Dermis blood vessel endothelial cell (primary cell): ENCODE measurements at regions not wholly inside any gene's neighbourhood (a gene's known extent, or its start where the extent isn't known, plus 50 kb on each side); places are given as distances from the start of the nearest gene placed in this dataset.
"Not testable (repeated sequence)": the region's sequence is repeated elsewhere in the genome, so short reads cannot be mapped to it uniquely, and the experiment has no call there.

ENCODE experiments used
- DNase-seq: peaks from one replicate; pipeline ENCODE4 v3.0.0; 2010

DNA sequence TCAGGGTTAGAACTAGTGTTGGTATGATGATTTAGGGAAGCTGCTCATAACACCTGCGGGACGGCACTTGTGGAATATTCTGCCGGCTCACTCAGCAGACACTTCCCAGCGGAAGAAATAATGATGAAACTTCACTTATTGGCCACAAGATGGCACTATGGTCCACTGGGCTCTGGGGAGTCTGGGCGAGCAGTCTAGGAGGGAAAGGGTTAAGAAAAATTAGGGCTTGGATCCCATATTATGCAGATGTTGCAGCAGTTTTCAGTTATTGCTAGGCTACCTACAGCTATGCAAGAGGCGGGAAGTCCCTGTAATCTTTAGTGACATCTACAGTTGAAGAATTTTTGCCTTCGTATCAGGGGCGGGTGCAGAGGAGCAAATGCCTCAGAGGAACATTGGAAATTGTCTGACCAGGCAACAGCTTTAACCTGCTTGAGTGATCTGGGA lies 238.7 kb upstream of the PRSS58 start:
- peak; percentile 64 for DNase-seq

DNA sequence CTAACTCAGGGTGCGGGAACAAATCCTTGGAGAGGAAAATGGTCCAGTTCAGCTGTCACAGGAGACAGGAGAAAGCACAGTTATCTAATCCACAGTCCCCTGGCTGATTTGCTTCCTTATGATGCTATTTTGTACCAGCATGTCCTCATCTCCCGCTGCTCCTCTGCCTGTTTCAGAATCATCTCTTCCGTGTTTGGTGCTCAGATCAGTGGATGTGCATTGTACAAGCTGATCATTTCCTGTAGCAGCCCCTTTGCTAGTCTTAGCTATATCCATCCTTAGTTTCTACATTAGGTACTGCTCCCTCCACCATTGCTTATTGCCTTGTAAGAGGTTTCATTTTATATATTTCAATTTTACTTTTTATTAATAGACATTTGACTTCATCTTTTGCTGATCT lies 238.0 kb upstream of the PRSS58 start:
- not testable (repeated sequence) for DNase-seq

DNA sequence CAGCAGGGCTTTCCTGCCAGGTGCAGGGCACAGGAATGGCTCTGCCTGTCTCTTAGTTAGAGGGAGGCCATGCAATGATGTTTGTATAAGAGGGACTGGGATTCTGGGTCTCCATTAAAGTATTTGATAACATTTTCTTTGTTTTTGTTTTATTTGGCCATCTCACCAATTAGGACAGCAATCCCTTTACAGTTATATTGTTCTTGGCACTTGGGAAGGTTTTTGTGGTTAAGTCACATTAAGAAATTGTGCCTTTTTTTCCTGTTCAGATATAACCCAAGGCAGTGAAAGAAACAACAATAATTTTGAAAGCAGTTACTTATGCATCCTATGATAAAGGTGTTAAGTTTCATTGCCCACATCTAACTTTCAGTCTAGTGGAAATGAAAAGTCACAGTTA lies 237.4 kb upstream of the PRSS58 start:
- not testable (repeated sequence) for DNase-seq

- DNase-seq = no peak
Observed at GRCh38 chr7:142494021-142494420, 236.2 kb upstream of the PRSS58 start.

- DNase-seq = no peak
Observed at GRCh38 chr7:142488842-142489241, 231.0 kb upstream of the PRSS58 start.

GRCh38 chr7:142488036-142488633 lies 230.3 kb upstream of the PRSS58 start:
- no peak for DNase-seq

- not testable (repeated sequence) for DNase-seq
Observed at GRCh38 chr7:142487565-142487964, 229.7 kb upstream of the PRSS58 start.

DNA sequence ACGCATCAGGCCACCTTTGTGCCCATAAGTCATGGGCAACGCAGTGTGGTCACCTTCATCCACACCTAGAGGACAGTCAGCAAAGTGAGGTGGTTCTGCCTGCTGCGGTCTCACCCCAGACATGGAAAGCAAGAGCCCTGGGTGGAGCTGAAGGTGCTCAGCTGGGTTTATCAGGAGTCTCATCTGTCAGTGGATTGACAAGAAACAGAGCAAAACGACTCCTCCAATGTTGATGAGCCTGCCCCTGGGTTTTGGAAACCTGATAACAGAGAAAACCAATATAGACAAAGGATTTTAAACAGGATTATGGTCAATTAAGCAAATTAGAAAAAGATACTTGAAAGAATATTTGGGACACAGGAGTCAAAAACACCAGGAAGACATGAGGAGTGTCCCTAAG lies 229.3 kb upstream of the PRSS58 start:
- no peak for DNase-seq

- peak; percentile 40 for DNase-seq
Observed at GRCh38 chr7:142485617-142486226, 227.9 kb upstream of the PRSS58 start.

- DNase-seq = no peak
Observed at GRCh38 chr7:142483659-142484317, 225.9 kb upstream of the PRSS58 start.

DNA sequence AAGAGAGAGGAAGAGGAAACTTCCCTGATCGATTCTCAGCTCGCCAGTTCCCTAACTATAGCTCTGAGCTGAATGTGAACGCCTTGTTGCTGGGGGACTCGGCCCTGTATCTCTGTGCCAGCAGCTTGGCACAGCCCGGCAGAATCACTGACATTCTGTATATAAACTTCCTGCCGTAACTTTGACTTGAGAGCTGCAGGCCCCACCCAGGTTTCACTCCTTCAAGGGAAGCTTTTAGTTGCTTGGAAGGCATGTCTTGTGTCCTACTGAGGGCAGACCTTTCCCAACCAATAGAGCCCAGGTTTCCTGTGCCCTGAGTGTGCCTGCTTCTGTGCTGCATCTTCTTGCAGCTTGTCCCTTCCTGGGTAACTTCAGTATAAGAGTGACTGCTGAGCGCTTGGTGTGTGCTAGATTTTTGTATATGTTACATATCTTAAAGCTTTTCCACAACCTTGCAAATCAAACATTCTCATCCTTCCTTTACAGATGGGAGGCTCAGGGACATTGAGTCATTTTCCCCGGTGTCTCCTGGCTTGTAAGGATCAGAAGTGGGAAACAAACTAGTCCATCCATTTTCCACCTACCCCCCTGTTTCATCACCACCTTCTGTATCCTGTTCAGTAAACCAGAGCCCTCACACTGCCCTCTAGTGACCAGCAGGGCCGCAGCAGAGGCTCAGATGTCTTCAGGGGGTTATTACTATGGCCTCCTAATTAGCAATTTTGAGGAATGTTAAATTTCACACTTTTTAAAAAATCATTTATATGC lies 225.2 kb upstream of the PRSS58 start:
- peak; percentile 71 for DNase-seq

DNA sequence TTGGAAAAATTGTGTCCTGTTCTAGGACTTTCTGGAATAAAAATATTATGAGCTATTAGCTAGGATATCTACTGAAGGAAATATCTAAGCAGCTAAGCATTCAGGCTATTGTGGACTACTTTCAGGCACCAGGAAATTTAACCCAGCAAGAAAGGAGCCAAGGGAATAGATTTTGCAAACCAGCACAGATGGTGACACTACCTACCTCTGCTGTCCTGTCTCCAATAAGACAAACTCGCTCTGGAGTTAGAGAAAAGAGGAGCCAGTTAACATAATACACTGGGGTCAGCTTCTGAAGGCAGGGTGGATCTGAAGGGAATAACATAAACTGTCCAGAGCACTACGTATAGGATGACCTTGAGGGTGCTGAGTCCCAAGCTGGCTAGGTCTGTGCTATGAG lies 223.7 kb upstream of the PRSS58 start:
- no peak for DNase-seq

GRCh38 chr7:142478479-142479220 lies 220.8 kb upstream of the PRSS58 start:
- DNase-seq = peak; percentile 76

DNA sequence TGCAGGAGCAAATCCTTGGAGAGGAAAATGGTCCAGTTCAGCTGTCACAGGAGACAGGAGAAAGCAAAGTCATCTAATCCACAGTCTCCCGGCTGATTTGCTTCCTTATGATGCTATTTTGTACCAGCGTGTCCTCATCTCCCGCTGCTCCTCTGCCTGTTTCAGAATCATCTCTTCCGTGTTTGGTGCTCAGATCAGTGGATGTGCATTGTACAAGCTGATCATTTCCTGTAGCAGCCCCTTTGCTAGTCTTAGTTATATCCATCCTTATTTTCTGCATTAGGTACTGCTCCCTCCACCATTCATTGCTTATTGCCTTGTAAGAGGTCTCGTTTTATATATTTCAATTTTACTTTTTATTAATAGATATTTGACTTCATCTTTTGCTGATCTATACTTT lies 219.9 kb upstream of the PRSS58 start:
- not testable (repeated sequence) for DNase-seq

GRCh38 chr7:142477079-142477651 lies 219.3 kb upstream of the PRSS58 start:
- no peak for DNase-seq

DNA sequence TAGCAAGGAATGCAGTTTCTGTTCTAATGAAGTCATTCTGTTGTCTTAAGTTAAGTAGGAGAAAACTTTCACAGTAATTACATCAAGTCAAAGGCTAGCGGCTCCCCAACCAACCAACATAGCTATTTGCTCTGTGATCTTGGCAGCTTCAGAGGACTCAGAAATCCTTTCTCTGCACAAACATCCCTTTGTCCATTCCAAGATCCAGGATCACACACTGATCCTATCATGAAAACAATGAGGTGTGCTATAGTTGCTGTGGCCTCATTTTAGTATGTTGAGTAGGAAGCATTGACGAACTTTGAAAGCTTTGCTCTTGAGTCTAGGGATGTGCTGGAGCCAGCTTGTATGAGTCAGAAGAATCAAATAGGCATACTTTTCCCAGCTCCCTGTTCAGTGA lies 218.2 kb upstream of the PRSS58 start:
- no peak for DNase-seq

DNA sequence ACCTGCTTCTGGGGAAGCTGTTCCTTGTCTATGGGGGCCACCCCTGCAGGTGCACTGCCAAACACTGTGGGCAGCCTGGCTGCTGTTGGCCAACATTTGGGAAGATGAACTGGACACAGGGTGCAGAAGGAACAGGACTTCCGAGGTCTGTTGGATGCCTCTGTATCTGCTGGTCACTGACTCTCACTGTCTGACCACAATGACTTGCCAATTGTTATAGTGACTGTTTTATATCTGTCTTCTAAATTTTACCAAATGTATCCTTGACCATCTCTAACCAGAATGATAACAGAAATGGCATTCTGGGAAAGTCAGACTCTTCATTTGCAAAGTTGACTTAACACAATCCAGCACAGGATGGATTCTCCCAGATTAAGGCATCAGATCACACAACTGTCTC lies 214.0 kb upstream of the PRSS58 start:
- no peak for DNase-seq

- no peak for DNase-seq
Observed at GRCh38 chr7:142470544-142470830, 212.6 kb upstream of the PRSS58 start.

GRCh38 chr7:142469696-142470543 lies 212.1 kb upstream of the PRSS58 start:
- no peak for DNase-seq

DNA sequence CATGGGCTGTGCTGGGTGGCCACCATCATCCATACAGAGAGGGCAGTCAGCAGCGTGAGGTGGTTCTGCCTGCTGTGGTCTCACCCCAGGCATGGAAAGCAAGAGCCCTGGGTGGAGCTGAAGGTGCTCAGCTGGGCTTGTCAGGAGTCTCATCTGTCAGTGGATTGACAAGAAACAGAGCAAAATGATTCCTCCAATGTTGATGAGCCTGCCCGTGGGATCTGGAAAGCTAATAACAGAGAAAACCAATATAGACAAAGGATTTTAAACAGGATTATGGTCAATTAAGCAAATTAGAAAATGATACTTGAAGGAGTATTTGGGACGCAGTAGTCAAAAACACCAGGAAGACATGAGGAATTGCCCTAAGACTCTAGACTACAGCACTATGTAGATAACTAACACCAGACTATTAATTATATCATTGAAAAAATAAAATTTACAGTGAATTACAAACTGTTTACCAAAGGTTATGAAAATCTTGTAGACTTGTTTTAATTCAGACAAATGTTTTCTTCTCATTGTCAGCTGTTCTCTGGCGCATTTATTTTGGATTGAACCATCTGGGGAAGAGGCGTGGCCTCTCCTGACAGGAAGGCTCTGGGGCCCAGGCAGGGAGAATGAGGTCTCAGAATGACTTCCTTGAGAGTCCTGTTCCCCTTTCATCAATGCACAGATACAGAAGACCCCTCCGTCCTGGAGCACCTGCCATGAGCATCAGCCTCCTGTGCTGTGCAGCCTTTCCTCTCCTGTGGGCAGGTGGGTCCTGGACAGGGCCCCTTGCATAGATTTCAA lies 211.2 kb upstream of the PRSS58 start:
- no peak for DNase-seq
